Right atrium auricular region (tissue), 2 donors: ENCODE measurements at regions not wholly inside any gene's neighbourhood (a gene's known extent, or its start where the extent isn't known, plus 50 kb on each side); places are given as distances from the start of the nearest gene placed in this dataset.

ENCODE experiments used
- DNase-seq: peaks from one replicate; pipeline ENCODE4 v3.0.0-alpha.2; 2019; ENCODE audit warnings: low spot score
- H3K27ac ChIP-seq, 2 donors: fragments of 200-600 bp; sonication (generic); 1 replicate in 1 of 2; 2 replicates in 1 of 2; pipeline ENCODE4 v1.5.1; 2016 to 2019
- H3K27me3 ChIP-seq, 2 donors: fragments of 200-600 bp; sonication (generic); one replicate each; pipeline versions ENCODE4 v1.5.1 to v1.6.0; 2017 to 2019
- H3K36me3 ChIP-seq: fragments of 200-600 bp; sonication (generic); one replicate; pipeline ENCODE4 v1.5.1; 2016
- H3K4me1 ChIP-seq, 2 donors: fragments of 200-600 bp; sonication (generic); one replicate each; pipeline versions ENCODE4 v1.5.1 to v1.6.0; 2017 to 2019
- H3K4me3 ChIP-seq, 2 donors: fragments of 200-600 bp; sonication (generic); 1 replicate in 1 of 2; 2 replicates in 1 of 2; pipeline ENCODE4 v1.5.1; 2017 to 2019; ENCODE audit warnings: mild to moderate bottlenecking in 1 of 2, moderate library complexity in 1 of 2
- H3K9me3 ChIP-seq, 2 donors: fragments of 200-600 bp; sonication (generic); one replicate each; pipeline ENCODE4 v1.5.1; 2019
- CTCF ChIP-seq, 2 donors: fragments of 200-600 bp; sonication (generic); IDR thresholded peaks; one replicate each; pipeline ENCODE4 v1.5.1; 2019; ENCODE audit warnings: antibody characterized with exemption in 2 of 2

DNA sequence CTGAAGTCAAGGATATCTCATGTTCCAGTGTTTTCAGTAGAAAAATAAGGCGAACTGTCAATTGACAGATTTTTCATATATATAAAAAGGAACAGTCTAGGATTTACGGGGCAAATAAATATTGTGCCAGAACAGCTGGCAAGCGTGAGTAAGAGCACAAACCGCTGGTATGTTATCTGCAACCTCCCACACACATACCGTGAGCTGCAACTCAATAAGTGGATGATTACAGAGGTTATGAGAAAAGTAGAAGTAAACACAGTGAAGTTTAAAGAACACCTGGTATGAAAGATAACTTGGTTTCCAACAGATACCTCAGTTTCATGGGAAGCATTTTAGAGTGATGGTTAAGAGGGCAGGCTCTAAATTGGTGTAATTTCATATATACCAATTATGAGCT lies 733.4 kb downstream of the TUSC7 start:
- no peak for DNase-seq
- Histone ChIP-seq H3K4me1 (no peaks in the 10 kb centered on the region), H3K27me3 (no peaks in the 10 kb centered on the region), H3K9me3 (no peaks in the 10 kb centered on the region), H3K36me3 (no peaks in the 10 kb centered on the region), H3K27ac (no peak overlapping the region), H3K4me3 (no peak overlapping the region)
- TF ChIP-seq CTCF (IDR thresholded peaks at IDR 0.05): no peak

DNA sequence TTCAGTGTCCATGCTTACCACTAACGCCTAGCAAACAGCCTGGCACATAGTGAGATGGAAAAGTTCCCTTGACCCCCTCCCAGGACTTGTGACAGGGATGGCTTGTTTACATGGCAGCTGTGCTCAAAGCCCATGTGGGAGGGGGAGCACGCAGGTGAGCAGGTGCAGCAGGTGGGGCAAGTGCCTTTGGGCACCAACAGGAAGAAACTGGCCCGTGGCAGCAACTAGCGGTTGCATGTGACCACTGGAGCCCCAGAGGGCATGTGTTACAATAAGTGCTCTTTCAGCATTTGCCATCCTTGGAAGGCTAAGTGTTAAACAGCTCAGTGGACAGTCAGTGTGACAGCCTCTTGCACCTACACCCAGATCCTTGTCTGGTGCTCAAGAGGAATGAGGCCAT lies 734.6 kb downstream of the TUSC7 start:
- no peaks in the 10 kb centered on the region for H3K4me1 ChIP-seq
- no peaks in the 10 kb centered on the region for H3K27me3 ChIP-seq
- no peaks in the 10 kb centered on the region for H3K9me3 ChIP-seq
- no peak for TF ChIP-seq CTCF (IDR thresholded peaks at IDR 0.05)
- no peaks in the 10 kb centered on the region for H3K36me3 ChIP-seq
- no peak overlapping the region for H3K4me3 ChIP-seq
- no peak overlapping the region for H3K27ac ChIP-seq
- no peak for DNase-seq

DNA sequence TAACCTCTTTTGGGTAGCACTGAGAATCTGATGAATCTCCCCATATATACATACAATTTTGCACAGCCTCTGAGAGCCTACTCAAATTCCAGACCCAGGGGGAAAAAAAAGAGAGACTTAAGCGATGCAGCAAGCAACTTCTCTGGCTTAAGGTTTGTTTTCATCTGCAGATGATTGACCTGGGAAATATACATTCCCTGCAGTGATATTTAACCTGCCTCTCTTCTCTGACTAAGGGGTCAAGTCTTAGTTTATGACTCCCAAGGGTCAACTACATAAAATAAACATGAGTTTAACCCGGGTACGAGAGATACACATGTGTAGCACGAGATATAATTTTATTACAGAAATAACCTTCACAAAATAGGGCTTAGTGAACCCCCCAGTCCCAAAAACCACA lies 737.8 kb downstream of the TUSC7 start:
- Histone ChIP-seq H3K36me3 (no peaks in the 10 kb centered on the region), H3K27ac (no peak overlapping the region)
- TF ChIP-seq CTCF (IDR thresholded peaks at IDR 0.05): no peak

DNA sequence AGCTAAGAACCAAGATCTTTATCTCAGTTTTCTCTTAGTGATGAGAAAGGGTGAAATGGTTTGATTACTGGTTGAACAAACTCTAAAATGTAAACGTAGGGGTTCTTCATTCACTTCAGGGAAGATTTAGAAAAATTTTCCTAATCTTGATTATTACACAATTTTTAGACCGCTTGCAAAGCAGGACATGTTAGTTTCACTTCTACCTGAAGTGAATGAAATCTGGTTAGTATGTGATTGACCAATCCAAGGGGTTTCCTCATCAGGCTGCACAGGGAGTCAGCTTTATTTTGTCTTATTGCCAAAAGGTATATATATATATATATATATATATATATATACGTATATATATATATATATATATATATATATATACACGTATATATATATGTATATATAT lies 740.4 kb downstream of the TUSC7 start:
- Histone ChIP-seq H3K27me3 (no peaks in the 10 kb centered on the region), H3K4me1 (no peaks in the 10 kb centered on the region), H3K27ac (no peak overlapping the region), H3K4me3 (no peak overlapping the region), H3K9me3 (no peaks in the 10 kb centered on the region), H3K36me3 (no peaks in the 10 kb centered on the region)
- DNase-seq: no peak
- no peak for TF ChIP-seq CTCF (IDR thresholded peaks at IDR 0.05)

More for the DNA sequence above, 737.8 kb downstream of the TUSC7 start:
- Histone ChIP-seq H3K27me3 (no peaks in the 10 kb centered on the region), H3K9me3 (no peaks in the 10 kb centered on the region), H3K4me3 (no peak overlapping the region), H3K4me1 (no peaks in the 10 kb centered on the region)
- no peak for DNase-seq

GRCh38 chr3:117454254-117454653 lies 744.7 kb downstream of the TUSC7 start:
- no peak for DNase-seq
- H3K27me3 ChIP-seq: no peaks in the 10 kb centered on the region
- H3K4me1 ChIP-seq: no peaks in the 10 kb centered on the region
- H3K27ac ChIP-seq: no peak overlapping the region
- no peak overlapping the region for H3K4me3 ChIP-seq
- H3K36me3 ChIP-seq: no peaks in the 10 kb centered on the region
- TF ChIP-seq CTCF (IDR thresholded peaks at IDR 0.05): no peak
- H3K9me3 ChIP-seq: no peaks in the 10 kb centered on the region

- TF ChIP-seq CTCF (IDR thresholded peaks at IDR 0.05): no peak
- Histone ChIP-seq H3K4me1 (no peaks in the 10 kb centered on the region), H3K9me3 (no peaks in the 10 kb centered on the region), H3K27ac (no peak overlapping the region), H3K4me3 (no peak overlapping the region), H3K27me3 (no peaks in the 10 kb centered on the region), H3K36me3 (no peaks in the 10 kb centered on the region)
- DNase-seq: no peak
Observed at GRCh38 chr3:117454908-117455307, 745.3 kb downstream of the TUSC7 start.
